ENCODE measurements at regions not wholly inside any gene's neighbourhood (a gene's known extent, or its start where the extent isn't known, plus 50 kb on each side); places are given as distances from the start of the nearest gene placed in this dataset.
"Not testable (repeated sequence)": the region's sequence is repeated elsewhere in the genome, so short reads cannot be mapped to it uniquely, and the experiment has no call there.

GRCh38 chr12:80045594-80045993, 53.7 kb upstream of the OTOGL start:
- DNase-seq, result no peak

- peak; percentile 5 for DNase-seq
Measured at GRCh38 chr12:80044694-80045046, 54.7 kb upstream of the OTOGL start.

- no peak for DNase-seq
Measured at GRCh38 chr12:80041692-80042091, 57.6 kb upstream of the OTOGL start.

- DNase-seq, result no peak
Measured at GRCh38 chr12:80041071-80041470, 58.3 kb upstream of the OTOGL start.

- peak; percentile 6 for DNase-seq
Measured at GRCh38 chr12:80040075-80040738, 59.1 kb upstream of the OTOGL start.

GRCh38 chr12:80038062-80038560, 61.2 kb upstream of the OTOGL start:
- no peak for DNase-seq

- DNase-seq, result no peak
Measured at GRCh38 chr12:80033448-80033847, 65.9 kb upstream of the OTOGL start.

GRCh38 chr12:80032946-80033345, 66.4 kb upstream of the OTOGL start:
- no peak for DNase-seq

- no peak for DNase-seq
Measured at GRCh38 chr12:80031229-80031628, 68.1 kb upstream of the OTOGL start.

- no peak for DNase-seq
Measured at GRCh38 chr12:80025638-80026037, 73.7 kb upstream of the OTOGL start.

GRCh38 chr12:80019691-80020090, 79.6 kb upstream of the OTOGL start:
- DNase-seq, result no peak

GRCh38 chr12:80018119-80018518, 81.2 kb upstream of the OTOGL start:
- DNase-seq, result no peak

- DNase-seq, result no peak
Measured at GRCh38 chr12:80017261-80017870, 82.0 kb upstream of the OTOGL start.

- DNase-seq, result no peak
Measured at GRCh38 chr12:80016684-80017083, 81.8 kb upstream of the PPP1R12A start.

GRCh38 chr12:80015660-80016059, 80.8 kb upstream of the PPP1R12A start:
- DNase-seq, result no peak

- DNase-seq, result not testable (repeated sequence)
Measured at GRCh38 chr12:80003744-80004143, 68.8 kb upstream of the PPP1R12A start.

- no peak for DNase-seq
Measured at GRCh38 chr12:80001562-80001961, 66.7 kb upstream of the PPP1R12A start.

- no peak for DNase-seq
Measured at GRCh38 chr12:80000831-80001230, 65.9 kb upstream of the PPP1R12A start.

- no peak for DNase-seq
Measured at GRCh38 chr12:79998554-79998953, 63.7 kb upstream of the PPP1R12A start.

- peak; percentile 46 for DNase-seq
Measured at GRCh38 chr12:79997096-79997791, 62.3 kb upstream of the PPP1R12A start.

GRCh38 chr12:79995385-79996084, 60.6 kb upstream of the PPP1R12A start:
- not testable (repeated sequence) for DNase-seq

GRCh38 chr12:79993106-79993862, 58.4 kb upstream of the PPP1R12A start:
- no peak for DNase-seq

GRCh38 chr12:79991586-79991985, 56.7 kb upstream of the PPP1R12A start:
- DNase-seq, result no peak

Measured in suppressor macrophage treated with lipopolysaccharide for 4 hours (primary cell).